Calu3 (cell line): ENCODE measurements at regions not wholly inside any gene's neighbourhood (a gene's known extent, or its start where the extent isn't known, plus 50 kb on each side); places are given as distances from the start of the nearest gene placed in this dataset.

ENCODE experiments used
- BruUV-seq: library from RNA; stranded (reverse); fragments of 400-500 nt; replicated peaks from 2 replicates; lab custom pipeline; 2021; lab: Mats Ljungman, UMichigan
- CTCF ChIA-PET: fragments of 300-600 bp; sonication (Branson Sonifier 250); formaldehyde crosslinking; loops from one replicate; lab custom pipeline; 2022; ENCODE audit warnings: antibody characterized with exemption; lab: Charles Lee
- DNase-seq: peaks from one replicate; pipeline ENCODE4 v3.0.0; 2022
- H3K27ac Mint-ChIP-seq: one replicate; pipeline ENCODE4 v1.8.0; 2022; ENCODE audit warnings: mixed read lengths; ENCODE audit not compliant: unreplicated experiment
- H3K27me3 Mint-ChIP-seq: one replicate; pipeline ENCODE4 v1.8.0; 2022; ENCODE audit warnings: mixed read lengths; ENCODE audit not compliant: unreplicated experiment
- H3K36me3 Mint-ChIP-seq: one replicate; pipeline ENCODE4 v1.8.0; 2022; ENCODE audit warnings: mild to moderate bottlenecking, moderate library complexity, mixed read lengths; ENCODE audit not compliant: insufficient read depth, unreplicated experiment
- H3K4me1 Mint-ChIP-seq: one replicate; pipeline ENCODE4 v1.8.0; 2022; ENCODE audit warnings: mild to moderate bottlenecking, low read depth, mixed read lengths; ENCODE audit not compliant: unreplicated experiment
- H3K4me3 Mint-ChIP-seq: one replicate; pipeline ENCODE4 v1.8.0; 2022; ENCODE audit warnings: mild to moderate bottlenecking, low read depth, moderate library complexity, mixed read lengths; ENCODE audit not compliant: unreplicated experiment
- H3K9me3 Mint-ChIP-seq: one replicate; pipeline ENCODE4 v1.8.0; 2022; ENCODE audit warnings: low read depth, mixed read lengths; ENCODE audit not compliant: unreplicated experiment
- CTCF ChIP-seq: fragments of 200-600 bp; IDR thresholded peaks from one replicate; pipeline ENCODE4 v1.8.0; 2022; ENCODE audit warnings: antibody characterized with exemption; ENCODE audit not compliant: unreplicated experiment
- intact Hi-C: fragments of 100-400 bp; cut with micrococcal nuclease; formaldehyde crosslinking; loops from one replicate; pipeline ENCODE4 v1.10.0; 2022; ENCODE audit not compliant: unreplicated experiment

- Mint-ChIP-seq H3K27ac (no peak overlapping the region), H3K27me3 (no peaks in the 10 kb centered on the region), H3K4me3 (no peak overlapping the region), H3K36me3 (no peaks in the 10 kb centered on the region), H3K4me1 (no peaks in the 10 kb centered on the region), H3K9me3 (peaks cover 10% of the 10 kb centered on the region)
- intact Hi-C loops = no loop called here
- CTCF ChIA-PET = no interaction called here
- no peak for DNase-seq
- no TSS peak for BruUV-seq
- no peak for TF ChIP-seq CTCF
Observed at GRCh38 chr18:13998571-13998970, 83.2 kb upstream of the MC2R start.

GRCh38 chr18:13993730-13994129 is 78.4 kb upstream of the MC2R start:
- no peak for DNase-seq
- no peak for TF ChIP-seq CTCF
- Mint-ChIP-seq H3K36me3 (no peaks in the 10 kb centered on the region), H3K4me3 (no peak overlapping the region), H3K4me1 (no peaks in the 10 kb centered on the region), H3K9me3 (peaks cover 12% of the 10 kb centered on the region), H3K27me3 (no peaks in the 10 kb centered on the region), H3K27ac (no peak overlapping the region)
- intact Hi-C loops = no loop called here
- BruUV-seq = no TSS peak
- CTCF ChIA-PET = no interaction called here

- H3K4me3 Mint-ChIP-seq = no peak overlapping the region
- H3K27me3 Mint-ChIP-seq = no peaks in the 10 kb centered on the region
- H3K27ac Mint-ChIP-seq = no peak overlapping the region
- no peak for DNase-seq
- H3K36me3 Mint-ChIP-seq = no peaks in the 10 kb centered on the region
- BruUV-seq = no TSS peak
- no peak for TF ChIP-seq CTCF
- CTCF ChIA-PET = no interaction called here
- H3K9me3 Mint-ChIP-seq = peaks cover 15% of the 10 kb centered on the region
- intact Hi-C loops = no loop called here
- H3K4me1 Mint-ChIP-seq = no peaks in the 10 kb centered on the region
Observed at GRCh38 chr18:13992826-13993540, 77.6 kb upstream of the MC2R start.

GRCh38 chr18:13989199-13989598 is 73.9 kb upstream of the MC2R start:
- H3K4me1 Mint-ChIP-seq = no peaks in the 10 kb centered on the region
- BruUV-seq = no TSS peak
- no peaks in the 10 kb centered on the region for H3K27me3 Mint-ChIP-seq
- intact Hi-C loops = no loop called here
- H3K36me3 Mint-ChIP-seq = no peaks in the 10 kb centered on the region
- H3K9me3 Mint-ChIP-seq = peaks cover 17% of the 10 kb centered on the region
- CTCF ChIA-PET = no interaction called here
- no peak overlapping the region for H3K27ac Mint-ChIP-seq
- H3K4me3 Mint-ChIP-seq = no peak overlapping the region
- DNase-seq = no peak
- no peak for TF ChIP-seq CTCF
